ENCODE measurements at regions not wholly inside any gene's neighbourhood (a gene's known extent, or its start where the extent isn't known, plus 50 kb on each side); places are given as distances from the start of the nearest gene placed in this dataset.

DNA sequence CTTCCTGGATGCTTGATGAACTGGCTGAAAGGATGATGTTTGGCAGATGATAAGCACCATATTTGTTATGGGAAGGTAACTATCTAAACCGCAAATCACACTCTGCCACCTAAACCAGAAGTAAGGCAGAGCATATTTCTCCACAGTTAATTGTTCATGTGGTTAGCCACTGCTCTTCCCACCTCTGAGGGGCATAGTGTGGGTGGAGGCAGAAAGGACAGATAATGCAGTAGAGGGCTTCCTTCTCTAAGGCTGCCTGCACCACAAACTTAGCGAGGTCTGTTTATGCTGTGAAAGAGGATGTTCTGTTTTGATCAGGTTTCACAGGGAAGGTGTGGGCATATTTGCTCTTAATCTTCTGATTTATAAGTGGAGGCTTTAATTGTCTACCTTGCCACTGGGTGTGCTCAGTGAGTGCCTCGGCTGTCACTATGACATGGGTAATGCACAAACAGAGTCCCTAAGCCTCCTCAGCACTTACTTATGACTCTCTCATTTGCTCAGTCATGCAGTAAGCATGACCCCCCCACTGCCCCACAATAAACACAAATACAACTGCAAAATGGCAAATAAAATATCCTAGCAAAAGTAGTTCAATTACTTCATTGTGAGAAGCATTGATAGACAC, 401.0 kb downstream of the TMA16 start:
- Histone ChIP-seq H3K4me3 (ENCODE audit: low read depth, low read length) (no peak overlapping the region), H2AFZ (ENCODE audit: low read length, unreplicated experiment) (no peak overlapping the region), H3K27ac (ENCODE audit: low read depth, low read length) (no peak overlapping the region), H3K36me3 (ENCODE audit: insufficient read depth, low read length) (no peaks in the 10 kb centered on the region), H3K79me2 (ENCODE audit: control insufficient read depth, insufficient read depth, low read length, unreplicated experiment) (no peaks in the 10 kb centered on the region), H3K27me3 (ENCODE audit: insufficient read depth, low read length) (no peaks in the 10 kb centered on the region), H3K4me1 (ENCODE audit: control insufficient read depth, insufficient read depth, low read length, unreplicated experiment) (no peaks in the 10 kb centered on the region)

DNA sequence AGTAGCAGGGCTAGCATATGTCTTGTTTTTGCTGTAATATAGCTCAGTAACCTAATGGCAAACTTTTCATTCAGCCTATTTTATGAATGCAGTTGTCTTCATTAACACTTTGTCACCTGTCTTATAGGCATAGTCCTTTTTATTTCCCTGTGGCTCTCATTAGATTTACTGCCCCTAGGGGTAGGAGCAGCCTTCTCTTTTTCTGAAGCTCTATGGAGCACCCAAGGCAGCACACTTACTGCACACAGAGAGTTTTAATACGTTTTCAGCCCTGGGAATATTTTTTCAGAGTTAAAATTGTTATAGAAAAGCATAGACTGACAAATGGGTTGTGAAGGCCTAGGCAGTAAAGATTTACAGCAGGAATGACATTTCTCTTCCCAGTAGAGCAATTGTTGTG, 406.8 kb downstream of the TMA16 start:
- Histone ChIP-seq H3K4me3 (ENCODE audit: low read depth, low read length) (no peak overlapping the region), H3K79me2 (ENCODE audit: control insufficient read depth, insufficient read depth, low read length, unreplicated experiment) (no peaks in the 10 kb centered on the region), H2AFZ (ENCODE audit: low read length, unreplicated experiment) (no peak overlapping the region), H3K4me1 (ENCODE audit: control insufficient read depth, insufficient read depth, low read length, unreplicated experiment) (no peaks in the 10 kb centered on the region), H3K36me3 (ENCODE audit: insufficient read depth, low read length) (no peaks in the 10 kb centered on the region), H3K27ac (ENCODE audit: low read depth, low read length) (no peak overlapping the region), H3K27me3 (ENCODE audit: insufficient read depth, low read length) (no peaks in the 10 kb centered on the region)

GRCh38 chr4:163902417-163902816, 407.9 kb downstream of the TMA16 start:
- Histone ChIP-seq H3K79me2 (ENCODE audit: control insufficient read depth, insufficient read depth, low read length, unreplicated experiment) (no peaks in the 10 kb centered on the region), H3K27ac (ENCODE audit: low read depth, low read length) (no peak overlapping the region), H3K4me3 (ENCODE audit: low read depth, low read length) (no peak overlapping the region), H2AFZ (ENCODE audit: low read length, unreplicated experiment) (no peak overlapping the region), H3K36me3 (ENCODE audit: insufficient read depth, low read length) (no peaks in the 10 kb centered on the region), H3K27me3 (ENCODE audit: insufficient read depth, low read length) (no peaks in the 10 kb centered on the region), H3K4me1 (ENCODE audit: control insufficient read depth, insufficient read depth, low read length, unreplicated experiment) (no peaks in the 10 kb centered on the region)

- Histone ChIP-seq H3K36me3 (ENCODE audit: insufficient read depth, low read length) (no peaks in the 10 kb centered on the region), H3K4me1 (ENCODE audit: control insufficient read depth, insufficient read depth, low read length, unreplicated experiment) (no peaks in the 10 kb centered on the region), H3K27me3 (ENCODE audit: insufficient read depth, low read length) (no peaks in the 10 kb centered on the region), H3K79me2 (ENCODE audit: control insufficient read depth, insufficient read depth, low read length, unreplicated experiment) (no peaks in the 10 kb centered on the region), H3K27ac (ENCODE audit: low read depth, low read length) (no peak overlapping the region), H2AFZ (ENCODE audit: low read length, unreplicated experiment) (no peak overlapping the region), H3K4me3 (ENCODE audit: low read depth, low read length) (no peak overlapping the region)
These were observed 417.4 kb downstream of the TMA16 start for GRCh38 chr4:163911891-163912290.

- Histone ChIP-seq H3K27me3 (ENCODE audit: insufficient read depth, low read length) (no peaks in the 10 kb centered on the region), H3K27ac (ENCODE audit: low read depth, low read length) (no peak overlapping the region), H3K79me2 (ENCODE audit: control insufficient read depth, insufficient read depth, low read length, unreplicated experiment) (no peaks in the 10 kb centered on the region), H3K4me1 (ENCODE audit: control insufficient read depth, insufficient read depth, low read length, unreplicated experiment) (no peaks in the 10 kb centered on the region), H3K36me3 (ENCODE audit: insufficient read depth, low read length) (no peaks in the 10 kb centered on the region), H3K4me3 (ENCODE audit: low read depth, low read length) (no peak overlapping the region), H2AFZ (ENCODE audit: low read length, unreplicated experiment) (no peak overlapping the region)
These were observed 419.1 kb downstream of the TMA16 start for GRCh38 chr4:163913571-163913970.

GRCh38 chr4:163915896-163916295, 421.4 kb downstream of the TMA16 start:
- Histone ChIP-seq H3K36me3 (ENCODE audit: insufficient read depth, low read length) (no peaks in the 10 kb centered on the region), H3K4me3 (ENCODE audit: low read depth, low read length) (no peak overlapping the region), H3K4me1 (ENCODE audit: control insufficient read depth, insufficient read depth, low read length, unreplicated experiment) (no peaks in the 10 kb centered on the region), H3K27me3 (ENCODE audit: insufficient read depth, low read length) (no peaks in the 10 kb centered on the region), H3K79me2 (ENCODE audit: control insufficient read depth, insufficient read depth, low read length, unreplicated experiment) (no peaks in the 10 kb centered on the region), H2AFZ (ENCODE audit: low read length, unreplicated experiment) (no peak overlapping the region), H3K27ac (ENCODE audit: low read depth, low read length) (no peak overlapping the region)

DNA sequence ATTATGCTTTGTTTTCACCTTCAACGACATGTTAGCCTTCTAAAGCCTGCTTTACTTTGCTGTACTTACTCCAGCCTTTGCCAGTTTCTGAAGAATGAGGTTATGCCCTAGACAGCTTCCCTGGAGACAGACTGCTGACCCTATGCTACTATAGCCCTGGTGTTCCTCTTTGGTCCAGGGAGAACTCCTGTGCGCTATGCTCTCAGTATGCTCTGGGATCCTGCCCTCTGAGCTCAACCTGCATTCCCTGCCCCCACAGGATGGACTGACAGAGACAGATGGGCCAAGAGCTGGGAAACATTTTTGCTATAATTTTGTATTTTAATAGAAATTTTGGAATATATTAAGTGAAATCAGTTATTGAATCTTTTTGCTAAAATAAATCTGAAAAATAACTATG, 425.9 kb downstream of the TMA16 start:
- H3K4me3 ChIP-seq (ENCODE audit: low read depth, low read length): no peak overlapping the region
- H2AFZ ChIP-seq (ENCODE audit: low read length, unreplicated experiment): no peak overlapping the region

GRCh38 chr4:163922302-163922701, 427.8 kb downstream of the TMA16 start:
- Histone ChIP-seq H2AFZ (ENCODE audit: low read length, unreplicated experiment) (no peak overlapping the region), H3K79me2 (ENCODE audit: control insufficient read depth, insufficient read depth, low read length, unreplicated experiment) (no peaks in the 10 kb centered on the region), H3K36me3 (ENCODE audit: insufficient read depth, low read length) (no peaks in the 10 kb centered on the region), H3K4me3 (ENCODE audit: low read depth, low read length) (no peak overlapping the region), H3K27ac (ENCODE audit: low read depth, low read length) (no peak overlapping the region), H3K27me3 (ENCODE audit: insufficient read depth, low read length) (no peaks in the 10 kb centered on the region), H3K4me1 (ENCODE audit: control insufficient read depth, insufficient read depth, low read length, unreplicated experiment) (no peaks in the 10 kb centered on the region)

More for the DNA sequence above, 425.9 kb downstream of the TMA16 start:
- Histone ChIP-seq H3K4me1 (ENCODE audit: control insufficient read depth, insufficient read depth, low read length, unreplicated experiment) (no peaks in the 10 kb centered on the region), H3K27ac (ENCODE audit: low read depth, low read length) (no peak overlapping the region), H3K79me2 (ENCODE audit: control insufficient read depth, insufficient read depth, low read length, unreplicated experiment) (no peaks in the 10 kb centered on the region), H3K36me3 (ENCODE audit: insufficient read depth, low read length) (no peaks in the 10 kb centered on the region), H3K27me3 (ENCODE audit: insufficient read depth, low read length) (no peaks in the 10 kb centered on the region)

GRCh38 chr4:163923092-163923491, 428.6 kb downstream of the TMA16 start:
- Histone ChIP-seq H3K36me3 (ENCODE audit: insufficient read depth, low read length) (no peaks in the 10 kb centered on the region), H3K79me2 (ENCODE audit: control insufficient read depth, insufficient read depth, low read length, unreplicated experiment) (no peaks in the 10 kb centered on the region), H3K27ac (ENCODE audit: low read depth, low read length) (no peak overlapping the region), H3K4me3 (ENCODE audit: low read depth, low read length) (no peak overlapping the region), H2AFZ (ENCODE audit: low read length, unreplicated experiment) (no peak overlapping the region), H3K4me1 (ENCODE audit: control insufficient read depth, insufficient read depth, low read length, unreplicated experiment) (no peaks in the 10 kb centered on the region), H3K27me3 (ENCODE audit: insufficient read depth, low read length) (no peaks in the 10 kb centered on the region)

DNA sequence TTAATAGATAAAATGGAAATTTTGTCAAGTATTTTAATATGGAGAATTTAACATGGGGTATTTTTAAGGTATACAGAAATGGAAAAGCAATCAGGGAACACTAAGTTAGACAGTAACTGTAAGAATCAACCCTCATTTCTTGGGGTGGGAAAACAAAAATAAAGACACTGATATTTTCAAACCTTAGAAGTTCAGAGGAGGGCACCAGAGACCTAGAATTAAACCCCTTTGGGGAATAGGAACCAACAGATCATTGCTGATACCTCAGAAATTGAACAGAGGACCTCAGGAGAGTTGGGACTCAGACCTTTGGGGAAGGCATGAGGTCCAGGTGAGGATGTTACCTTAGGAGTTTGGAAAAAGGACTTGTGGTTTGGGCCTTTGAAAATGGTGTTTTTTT, 435.6 kb downstream of the TMA16 start:
- no peaks in the 10 kb centered on the region for H3K79me2 ChIP-seq (ENCODE audit: control insufficient read depth, insufficient read depth, low read length, unreplicated experiment)
- no peak overlapping the region for H2AFZ ChIP-seq (ENCODE audit: low read length, unreplicated experiment)
- no peak overlapping the region for H3K27ac ChIP-seq (ENCODE audit: low read depth, low read length)
- no peak overlapping the region for H3K4me3 ChIP-seq (ENCODE audit: low read depth, low read length)
- H3K36me3 ChIP-seq (ENCODE audit: insufficient read depth, low read length): no peaks in the 10 kb centered on the region
- no peaks in the 10 kb centered on the region for H3K27me3 ChIP-seq (ENCODE audit: insufficient read depth, low read length)
- H3K4me1 ChIP-seq (ENCODE audit: control insufficient read depth, insufficient read depth, low read length, unreplicated experiment): no peaks in the 10 kb centered on the region

GRCh38 chr4:163932504-163932903, 438.0 kb downstream of the TMA16 start:
- no peak overlapping the region for H2AFZ ChIP-seq (ENCODE audit: low read length, unreplicated experiment)
- no peak overlapping the region for H3K4me3 ChIP-seq (ENCODE audit: low read depth, low read length)
- no peaks in the 10 kb centered on the region for H3K36me3 ChIP-seq (ENCODE audit: insufficient read depth, low read length)
- no peaks in the 10 kb centered on the region for H3K4me1 ChIP-seq (ENCODE audit: control insufficient read depth, insufficient read depth, low read length, unreplicated experiment)
- no peak overlapping the region for H3K27ac ChIP-seq (ENCODE audit: low read depth, low read length)
- H3K79me2 ChIP-seq (ENCODE audit: control insufficient read depth, insufficient read depth, low read length, unreplicated experiment): no peaks in the 10 kb centered on the region
- H3K27me3 ChIP-seq (ENCODE audit: insufficient read depth, low read length): no peaks in the 10 kb centered on the region

Data from ACC112 (cell line).